Activated CD4-positive, alpha-beta T cell treated with anti-CD3 and anti-CD28 coated beads, Interleukin-2, amount 10 ng/mL, durations not matched to agents 7 days and 5 days (primary cell): ENCODE measurements at regions not wholly inside any gene's neighbourhood (a gene's known extent, or its start where the extent isn't known, plus 50 kb on each side); places are given as distances from the start of the nearest gene placed in this dataset.

Experiments used
- CTCF ChIA-PET: fragments of 350-600 bp; sonication (Branson Sonifier 250); formaldehyde crosslinking; loops from one replicate; lab custom pipeline; 2021; ENCODE audit warnings: antibody characterized with exemption; lab: Charles Lee
- POLR2A ChIA-PET: fragments of 350-600 bp; sonication (Branson Sonifier 250); formaldehyde crosslinking; loops from one replicate; lab custom pipeline; 2021; ENCODE audit warnings: antibody characterized with exemption; lab: Charles Lee
- DNase-seq: peaks from one replicate; pipeline ENCODE4 v3.0.0-alpha.2; 2020
- H3K27ac Mint-ChIP-seq: one replicate; pipeline ENCODE4 v1.8.0; 2021; ENCODE audit warnings: mild to moderate bottlenecking, moderate library complexity, mixed read lengths
- H3K27me3 Mint-ChIP-seq: one replicate; pipeline ENCODE4 v1.8.0; 2021; ENCODE audit warnings: mixed read lengths
- H3K36me3 Mint-ChIP-seq: one replicate; pipeline ENCODE4 v1.8.0; 2021; ENCODE audit warnings: low read depth, mixed read lengths
- H3K4me1 Mint-ChIP-seq: one replicate; pipeline ENCODE4 v1.8.0; 2021; ENCODE audit warnings: mixed read lengths
- H3K4me3 Mint-ChIP-seq: one replicate; pipeline ENCODE4 v1.8.0; 2021; ENCODE audit warnings: mild to moderate bottlenecking, moderate library complexity, mixed read lengths
- H3K9me3 Mint-ChIP-seq: one replicate; pipeline ENCODE4 v1.8.0; 2021; ENCODE audit warnings: mixed read lengths

GRCh38 chr14:47826809-47827208, 151.4 kb upstream of the MDGA2 start:
- Mint-ChIP-seq H3K4me3 (no peak overlapping the region), H3K9me3 (no peaks in the 10 kb centered on the region), H3K27me3 (no peaks in the 10 kb centered on the region), H3K4me1 (no peaks in the 10 kb centered on the region), H3K27ac (no peak overlapping the region), H3K36me3 (no peaks in the 10 kb centered on the region)
- ChIA-PET POLR2A (no interaction called here), CTCF (no interaction called here)
- no peak for DNase-seq

DNA sequence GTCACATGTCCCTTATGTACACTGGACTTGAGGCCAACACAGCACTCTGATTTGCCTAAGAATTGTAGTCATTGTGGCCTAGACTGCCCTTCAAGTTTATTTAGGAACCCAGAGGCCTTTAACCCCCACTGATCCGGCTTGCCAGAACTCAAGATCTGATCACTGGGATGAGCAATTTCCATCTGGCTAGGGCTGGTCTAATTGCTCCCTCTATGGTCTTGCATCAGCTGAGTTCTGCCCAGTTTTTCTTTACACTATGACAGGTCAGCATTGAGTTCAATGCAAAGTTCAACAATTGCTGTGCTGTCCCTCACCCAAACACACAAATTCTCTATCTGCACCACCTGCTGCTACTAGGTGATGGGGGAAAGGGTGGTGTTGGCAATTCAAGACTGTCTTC, 146.9 kb upstream of the MDGA2 start:
- CTCF ChIA-PET: no interaction called here
- Mint-ChIP-seq H3K4me3 (no peak overlapping the region), H3K36me3 (no peaks in the 10 kb centered on the region), H3K4me1 (no peaks in the 10 kb centered on the region), H3K27me3 (no peaks in the 10 kb centered on the region), H3K9me3 (peaks cover 5% of the 10 kb centered on the region), H3K27ac (no peak overlapping the region)
- POLR2A ChIA-PET: no interaction called here
- DNase-seq: no peak

- no peak for DNase-seq
- no peak overlapping the region for H3K4me3 Mint-ChIP-seq
- H3K27ac Mint-ChIP-seq: no peak overlapping the region
- H3K36me3 Mint-ChIP-seq: no peaks in the 10 kb centered on the region
- POLR2A ChIA-PET: no interaction called here
- no peaks in the 10 kb centered on the region for H3K4me1 Mint-ChIP-seq
- H3K27me3 Mint-ChIP-seq: no peaks in the 10 kb centered on the region
- CTCF ChIA-PET: no interaction called here
- peaks cover 8% of the 10 kb centered on the region for H3K9me3 Mint-ChIP-seq
Measured at GRCh38 chr14:47821135-47821534, 145.7 kb upstream of the MDGA2 start.

- ChIA-PET CTCF (no interaction called here), POLR2A (no interaction called here)
- H3K9me3 Mint-ChIP-seq: no peaks in the 10 kb centered on the region
- H3K4me3 Mint-ChIP-seq: no peak overlapping the region
- H3K27me3 Mint-ChIP-seq: no peaks in the 10 kb centered on the region
- DNase-seq: no peak
- no peaks in the 10 kb centered on the region for H3K36me3 Mint-ChIP-seq
- H3K27ac Mint-ChIP-seq: no peak overlapping the region
- H3K4me1 Mint-ChIP-seq: no peaks in the 10 kb centered on the region
Measured at GRCh38 chr14:47790477-47790876, 115.1 kb upstream of the MDGA2 start.

- ChIA-PET CTCF (no interaction called here), POLR2A (no interaction called here)
- H3K36me3 Mint-ChIP-seq: no peaks in the 10 kb centered on the region
- no peak for DNase-seq
- H3K4me1 Mint-ChIP-seq: no peaks in the 10 kb centered on the region
- peaks cover 4% of the 10 kb centered on the region for H3K9me3 Mint-ChIP-seq
- H3K4me3 Mint-ChIP-seq: no peak overlapping the region
- H3K27ac Mint-ChIP-seq: no peak overlapping the region
- no peaks in the 10 kb centered on the region for H3K27me3 Mint-ChIP-seq
Measured at GRCh38 chr14:47785058-47785457, 109.7 kb upstream of the MDGA2 start.

DNA sequence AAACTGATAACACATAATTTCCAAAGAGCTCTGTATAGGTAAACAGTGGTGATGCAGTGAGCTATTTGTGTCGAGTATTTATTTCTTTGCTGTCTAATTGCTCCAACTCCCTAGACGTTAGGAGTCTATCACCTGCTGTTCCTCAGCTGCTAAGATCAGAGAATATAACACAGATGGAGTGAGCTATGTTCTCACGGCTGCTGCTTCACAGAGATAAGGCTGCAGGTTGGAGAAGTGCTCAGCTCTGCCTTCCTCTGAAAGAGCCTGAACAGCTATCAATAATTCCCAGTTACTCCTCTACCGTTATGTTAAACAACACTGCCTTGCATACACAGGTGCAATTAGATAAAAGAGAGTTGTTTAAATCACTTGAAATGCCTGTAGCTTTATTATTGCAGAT, 103.2 kb upstream of the MDGA2 start:
- no peaks in the 10 kb centered on the region for H3K27me3 Mint-ChIP-seq
- no peak for DNase-seq
- H3K4me3 Mint-ChIP-seq: no peak overlapping the region
- ChIA-PET CTCF (no interaction called here), POLR2A (no interaction called here)
- H3K9me3 Mint-ChIP-seq: peaks cover 4% of the 10 kb centered on the region
- no peaks in the 10 kb centered on the region for H3K4me1 Mint-ChIP-seq
- H3K36me3 Mint-ChIP-seq: no peaks in the 10 kb centered on the region
- no peak overlapping the region for H3K27ac Mint-ChIP-seq

- Mint-ChIP-seq H3K4me1 (no peaks in the 10 kb centered on the region), H3K27me3 (no peaks in the 10 kb centered on the region), H3K27ac (no peak overlapping the region), H3K36me3 (no peaks in the 10 kb centered on the region), H3K9me3 (peaks cover 10% of the 10 kb centered on the region), H3K4me3 (no peak overlapping the region)
- CTCF ChIA-PET: no interaction called here
- POLR2A ChIA-PET: no interaction called here
- no peak for DNase-seq
Measured at GRCh38 chr14:47772652-47773051, 97.2 kb upstream of the MDGA2 start.

DNA sequence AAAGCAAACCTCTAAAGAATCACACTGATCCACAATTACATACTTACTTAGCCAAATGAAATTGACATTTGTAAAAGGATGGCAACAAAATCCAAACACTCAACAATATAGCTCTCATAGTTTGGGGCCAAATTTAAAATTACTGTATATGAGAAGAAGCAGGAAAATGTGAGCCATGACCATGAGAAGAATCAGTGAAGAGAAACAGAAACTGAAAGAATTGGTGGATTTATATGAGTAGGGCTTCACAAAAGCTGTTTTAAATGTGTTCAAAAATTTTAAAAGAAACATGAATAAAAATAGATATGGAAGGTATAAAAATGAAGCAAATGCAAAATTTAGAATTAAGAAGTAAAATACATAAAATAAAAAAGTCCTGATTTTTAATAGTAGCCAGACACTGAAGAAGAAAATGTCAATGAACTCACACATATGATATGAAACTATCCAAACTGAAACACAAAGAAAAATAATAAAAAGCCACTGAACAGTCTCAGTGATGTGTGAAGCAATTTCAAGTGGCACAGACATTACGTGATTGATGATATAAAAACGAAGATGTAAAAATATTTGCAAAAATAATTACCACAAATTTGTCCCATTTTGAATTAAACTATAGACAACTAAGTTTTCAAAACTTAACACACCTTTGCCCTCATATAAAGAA, 87.9 kb upstream of the MDGA2 start:
- DNase-seq: no peak
- no peak overlapping the region for H3K27ac Mint-ChIP-seq
- CTCF ChIA-PET: no interaction called here
- H3K27me3 Mint-ChIP-seq: no peaks in the 10 kb centered on the region
- no peak overlapping the region for H3K4me3 Mint-ChIP-seq
- POLR2A ChIA-PET: no interaction called here
- peaks cover 10% of the 10 kb centered on the region for H3K9me3 Mint-ChIP-seq
- no peaks in the 10 kb centered on the region for H3K4me1 Mint-ChIP-seq
- no peaks in the 10 kb centered on the region for H3K36me3 Mint-ChIP-seq

GRCh38 chr14:47746986-47747385, 71.6 kb upstream of the MDGA2 start:
- Mint-ChIP-seq H3K9me3 (no peaks in the 10 kb centered on the region), H3K27ac (no peak overlapping the region), H3K27me3 (no peaks in the 10 kb centered on the region), H3K4me3 (no peak overlapping the region), H3K36me3 (no peaks in the 10 kb centered on the region), H3K4me1 (no peaks in the 10 kb centered on the region)
- CTCF ChIA-PET: no interaction called here
- POLR2A ChIA-PET: no interaction called here
- DNase-seq: no peak

GRCh38 chr14:47744155-47744554, 68.8 kb upstream of the MDGA2 start:
- Mint-ChIP-seq H3K36me3 (no peaks in the 10 kb centered on the region), H3K27ac (no peak overlapping the region), H3K27me3 (no peaks in the 10 kb centered on the region), H3K4me3 (no peak overlapping the region), H3K9me3 (no peaks in the 10 kb centered on the region), H3K4me1 (no peaks in the 10 kb centered on the region)
- ChIA-PET CTCF (no interaction called here), POLR2A (no interaction called here)
- DNase-seq: no peak

- CTCF ChIA-PET: interaction anchor here (0.6 kb wide), 1 partner anchor 181 kb away, joined by 3 read pairs; no protein-coding TSS in a partner anchor
- DNase-seq: no peak
- Mint-ChIP-seq H3K36me3 (no peaks in the 10 kb centered on the region), H3K4me3 (no peak overlapping the region), H3K27ac (no peak overlapping the region), H3K27me3 (no peaks in the 10 kb centered on the region), H3K9me3 (no peaks in the 10 kb centered on the region), H3K4me1 (no peaks in the 10 kb centered on the region)
- POLR2A ChIA-PET: no interaction called here
Measured at GRCh38 chr14:47739541-47739940, 64.1 kb upstream of the MDGA2 start.

DNA sequence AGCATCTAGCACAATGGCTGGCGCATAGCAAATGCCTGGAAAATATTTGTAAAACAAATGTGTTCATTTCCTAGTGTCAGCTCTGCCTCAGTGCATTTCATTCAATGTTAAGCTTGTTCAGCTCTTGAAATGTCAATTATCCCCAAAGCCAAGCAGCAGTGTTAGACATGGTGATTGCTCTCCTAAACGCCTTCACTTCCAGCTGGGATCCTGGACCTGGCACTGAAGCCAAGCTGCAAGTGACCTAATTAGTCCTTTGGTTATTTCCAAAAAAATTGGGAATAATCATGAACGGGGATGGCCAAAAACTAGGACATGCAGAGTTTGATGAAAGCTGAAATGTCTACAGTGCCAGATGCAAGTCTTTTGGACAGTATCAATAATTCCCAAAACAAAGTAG, 54.9 kb upstream of the MDGA2 start:
- Mint-ChIP-seq H3K9me3 (no peaks in the 10 kb centered on the region), H3K4me3 (no peak overlapping the region), H3K27me3 (no peaks in the 10 kb centered on the region), H3K27ac (no peak overlapping the region), H3K4me1 (no peaks in the 10 kb centered on the region), H3K36me3 (no peaks in the 10 kb centered on the region)
- DNase-seq: no peak
- ChIA-PET POLR2A (no interaction called here), CTCF (no interaction called here)
